Cerebellar nuclear complex (tissue), 1 donor: ENCODE measurements at regions not wholly inside any gene's neighbourhood (a gene's known extent, or its start where the extent isn't known, plus 50 kb on each side); places are given as distances from the start of the nearest gene placed in this dataset.
"Not testable (repeated sequence)": the region's sequence is repeated elsewhere in the genome, so short reads cannot be mapped to it uniquely, and the experiment has no call there.

Experiments
- DNase-seq, 2 experiments: peaks; one replicate each; lab custom pipeline; 2025; lab: John Stamatoyannopoulos, UW

GRCh38 chr17:73895157-73895556 is 250.9 kb upstream of the SDK2 start:
- DNase-seq, result no peak

GRCh38 chr17:73896966-73897365 is 252.7 kb upstream of the SDK2 start:
- no peak for DNase-seq

- no peak for DNase-seq
Measured at GRCh38 chr17:73899839-73900238, 255.6 kb upstream of the SDK2 start.

- no peak for DNase-seq
Measured at GRCh38 chr17:73900516-73900915, 256.3 kb upstream of the SDK2 start.

GRCh38 chr17:73901249-73901648 is 257.0 kb upstream of the SDK2 start:
- no peak for DNase-seq

GRCh38 chr17:73901661-73902415 is 257.6 kb upstream of the SDK2 start:
- DNase-seq, result no peak

- DNase-seq, result no peak
Measured at GRCh38 chr17:73902416-73903181, 258.4 kb upstream of the SDK2 start.

GRCh38 chr17:73906896-73907870 is 262.9 kb upstream of the SDK2 start:
- DNase-seq, result no peak

GRCh38 chr17:73909186-73909585 is 264.9 kb upstream of the SDK2 start:
- DNase-seq, result no peak

- DNase-seq, result no peak
Measured at GRCh38 chr17:73910206-73910605, 266.0 kb upstream of the SDK2 start.

GRCh38 chr17:73910821-73911515 is 266.7 kb upstream of the SDK2 start:
- DNase-seq, result no peak

GRCh38 chr17:73911726-73912372 is 267.6 kb upstream of the SDK2 start:
- no peak for DNase-seq

GRCh38 chr17:73912373-73912746 is 268.1 kb upstream of the SDK2 start:
- no peak for DNase-seq

GRCh38 chr17:73914536-73915274 is 270.5 kb upstream of the SDK2 start:
- no peak for DNase-seq

GRCh38 chr17:73919033-73919432 is 274.8 kb upstream of the SDK2 start:
- DNase-seq, result not testable (repeated sequence)

- DNase-seq, result no peak
Measured at GRCh38 chr17:73921306-73921705, 277.1 kb upstream of the SDK2 start.

GRCh38 chr17:73924114-73924908 is 279.2 kb upstream of the RPL38 start:
- no peak for DNase-seq

GRCh38 chr17:73924909-73925186 is 278.6 kb upstream of the RPL38 start:
- no peak for DNase-seq

- DNase-seq, result no peak
Measured at GRCh38 chr17:73929860-73930430, 273.5 kb upstream of the RPL38 start.
